ENCODE measurements at regions not wholly inside any gene's neighbourhood (a gene's known extent, or its start where the extent isn't known, plus 50 kb on each side); places are given as distances from the start of the nearest gene placed in this dataset.
"Not testable (repeated sequence)": the region's sequence is repeated elsewhere in the genome, so short reads cannot be mapped to it uniquely, and the experiment has no call there.

GRCh38 chr3:72033666-72034428 lies 248.9 kb upstream of the PROK2 start:
- Histone ChIP-seq H3K27me3 (ENCODE audit: control insufficient read depth, insufficient read depth, low read length) (no peaks in the 10 kb centered on the region), H3K9me3 (ENCODE audit: control insufficient read depth, low read depth, low read length) (no peaks in the 10 kb centered on the region), H3K4me1 (ENCODE audit: control insufficient read depth, low read depth, low read length) (peaks cover 14% of the 10 kb centered on the region), H3K9ac (ENCODE audit: low read length) (no peak overlapping the region), H3K4me3 (ENCODE audit: low read length) (no peak overlapping the region), H3K36me3 (ENCODE audit: control insufficient read depth, low read depth, low read length) (no peaks in the 10 kb centered on the region), H3K27ac (ENCODE audit: low read length) (no peak overlapping the region)

GRCh38 chr3:72032441-72033135 lies 247.6 kb upstream of the PROK2 start:
- Histone ChIP-seq H3K4me3 (ENCODE audit: low read length) (no peak overlapping the region), H3K36me3 (ENCODE audit: control insufficient read depth, low read depth, low read length) (no peaks in the 10 kb centered on the region), H3K9ac (ENCODE audit: low read length) (no peak overlapping the region), H3K4me1 (ENCODE audit: control insufficient read depth, low read depth, low read length) (peaks cover 21% of the 10 kb centered on the region), H3K27ac (ENCODE audit: low read length) (no peak overlapping the region), H3K27me3 (ENCODE audit: control insufficient read depth, insufficient read depth, low read length) (no peaks in the 10 kb centered on the region), H3K9me3 (ENCODE audit: control insufficient read depth, low read depth, low read length) (no peaks in the 10 kb centered on the region)

GRCh38 chr3:72031581-72031980 lies 246.6 kb upstream of the PROK2 start:
- Histone ChIP-seq H3K9ac (ENCODE audit: low read length) (no peak overlapping the region), H3K27ac (ENCODE audit: low read length) (no peak overlapping the region)

GRCh38 chr3:72030296-72030695 lies 245.3 kb upstream of the PROK2 start:
- not testable (repeated sequence) for H3K9me3 ChIP-seq (ENCODE audit: control insufficient read depth, low read depth, low read length); H3K27ac ChIP-seq (ENCODE audit: low read length); H3K27me3 ChIP-seq (ENCODE audit: control insufficient read depth, insufficient read depth, low read length)

More at GRCh38 chr3:72031581-72031980, 246.6 kb upstream of the PROK2 start:
- Histone ChIP-seq H3K4me1 (ENCODE audit: control insufficient read depth, low read depth, low read length) (peaks cover 21% of the 10 kb centered on the region), H3K27me3 (ENCODE audit: control insufficient read depth, insufficient read depth, low read length) (no peaks in the 10 kb centered on the region), H3K9me3 (ENCODE audit: control insufficient read depth, low read depth, low read length) (no peaks in the 10 kb centered on the region), H3K4me3 (ENCODE audit: low read length) (no peak overlapping the region), H3K36me3 (ENCODE audit: control insufficient read depth, low read depth, low read length) (no peaks in the 10 kb centered on the region)

GRCh38 chr3:72028726-72029125 lies 243.8 kb upstream of the PROK2 start:
- H3K4me3 ChIP-seq (ENCODE audit: low read length) = peak overlapping the region; percentile 3
- peak overlapping the region; percentile 45 for H3K9ac ChIP-seq (ENCODE audit: low read length)
- H3K27me3 ChIP-seq (ENCODE audit: control insufficient read depth, insufficient read depth, low read length); H3K9me3 ChIP-seq (ENCODE audit: control insufficient read depth, low read depth, low read length); H3K36me3 ChIP-seq (ENCODE audit: control insufficient read depth, low read depth, low read length); H3K27ac ChIP-seq (ENCODE audit: low read length): not testable (repeated sequence)
- H3K4me1 ChIP-seq (ENCODE audit: control insufficient read depth, low read depth, low read length) = peaks cover 21% of the 10 kb centered on the region

More at GRCh38 chr3:72030296-72030695, 245.3 kb upstream of the PROK2 start:
- peaks cover 21% of the 10 kb centered on the region for H3K4me1 ChIP-seq (ENCODE audit: control insufficient read depth, low read depth, low read length)
- not testable (repeated sequence) for H3K4me3 ChIP-seq (ENCODE audit: low read length); H3K9ac ChIP-seq (ENCODE audit: low read length); H3K36me3 ChIP-seq (ENCODE audit: control insufficient read depth, low read depth, low read length)

GRCh38 chr3:72028307-72028706 lies 243.4 kb upstream of the PROK2 start:
- H3K36me3 ChIP-seq (ENCODE audit: control insufficient read depth, low read depth, low read length); H3K27me3 ChIP-seq (ENCODE audit: control insufficient read depth, insufficient read depth, low read length); H3K27ac ChIP-seq (ENCODE audit: low read length); H3K4me3 ChIP-seq (ENCODE audit: low read length); H3K9me3 ChIP-seq (ENCODE audit: control insufficient read depth, low read depth, low read length): not testable (repeated sequence)
- Histone ChIP-seq H3K4me1 (ENCODE audit: control insufficient read depth, low read depth, low read length) (peaks cover 21% of the 10 kb centered on the region), H3K9ac (ENCODE audit: low read length) (peak overlapping the region; percentile 45)

- H3K9ac ChIP-seq (ENCODE audit: low read length); H3K4me3 ChIP-seq (ENCODE audit: low read length); H3K36me3 ChIP-seq (ENCODE audit: control insufficient read depth, low read depth, low read length); H3K27me3 ChIP-seq (ENCODE audit: control insufficient read depth, insufficient read depth, low read length); H3K9me3 ChIP-seq (ENCODE audit: control insufficient read depth, low read depth, low read length); H3K27ac ChIP-seq (ENCODE audit: low read length): not testable (repeated sequence)
- peaks cover 20% of the 10 kb centered on the region for H3K4me1 ChIP-seq (ENCODE audit: control insufficient read depth, low read depth, low read length)
These were observed 242.8 kb upstream of the PROK2 start for GRCh38 chr3:72027728-72028127.

GRCh38 chr3:72022027-72022426 lies 237.1 kb upstream of the PROK2 start:
- Histone ChIP-seq H3K4me1 (ENCODE audit: control insufficient read depth, low read depth, low read length) (peaks cover 21% of the 10 kb centered on the region), H3K27me3 (ENCODE audit: control insufficient read depth, insufficient read depth, low read length) (no peaks in the 10 kb centered on the region), H3K9ac (ENCODE audit: low read length) (no peak overlapping the region), H3K9me3 (ENCODE audit: control insufficient read depth, low read depth, low read length) (no peaks in the 10 kb centered on the region), H3K36me3 (ENCODE audit: control insufficient read depth, low read depth, low read length) (no peaks in the 10 kb centered on the region), H3K4me3 (ENCODE audit: low read length) (no peak overlapping the region), H3K27ac (ENCODE audit: low read length) (no peak overlapping the region)

GRCh38 chr3:72021531-72021930 lies 236.6 kb upstream of the PROK2 start:
- H3K4me1 ChIP-seq (ENCODE audit: control insufficient read depth, low read depth, low read length) = peaks cover 21% of the 10 kb centered on the region
- no peaks in the 10 kb centered on the region for H3K9me3 ChIP-seq (ENCODE audit: control insufficient read depth, low read depth, low read length)
- no peak overlapping the region for H3K4me3 ChIP-seq (ENCODE audit: low read length)
- H3K27ac ChIP-seq (ENCODE audit: low read length) = no peak overlapping the region
- H3K9ac ChIP-seq (ENCODE audit: low read length) = no peak overlapping the region
- no peaks in the 10 kb centered on the region for H3K36me3 ChIP-seq (ENCODE audit: control insufficient read depth, low read depth, low read length)
- H3K27me3 ChIP-seq (ENCODE audit: control insufficient read depth, insufficient read depth, low read length) = no peaks in the 10 kb centered on the region

GRCh38 chr3:72018343-72018984 lies 233.5 kb upstream of the PROK2 start:
- Histone ChIP-seq H3K9ac (ENCODE audit: low read length) (no peak overlapping the region), H3K4me3 (ENCODE audit: low read length) (no peak overlapping the region), H3K9me3 (ENCODE audit: control insufficient read depth, low read depth, low read length) (no peaks in the 10 kb centered on the region), H3K36me3 (ENCODE audit: control insufficient read depth, low read depth, low read length) (no peaks in the 10 kb centered on the region), H3K4me1 (ENCODE audit: control insufficient read depth, low read depth, low read length) (peaks cover 21% of the 10 kb centered on the region), H3K27me3 (ENCODE audit: control insufficient read depth, insufficient read depth, low read length) (no peaks in the 10 kb centered on the region), H3K27ac (ENCODE audit: low read length) (no peak overlapping the region)

- no peak overlapping the region for H3K27ac ChIP-seq (ENCODE audit: low read length)
- H3K27me3 ChIP-seq (ENCODE audit: control insufficient read depth, insufficient read depth, low read length) = no peaks in the 10 kb centered on the region
- no peaks in the 10 kb centered on the region for H3K36me3 ChIP-seq (ENCODE audit: control insufficient read depth, low read depth, low read length)
- H3K4me1 ChIP-seq (ENCODE audit: control insufficient read depth, low read depth, low read length) = peaks cover 20% of the 10 kb centered on the region
- no peaks in the 10 kb centered on the region for H3K9me3 ChIP-seq (ENCODE audit: control insufficient read depth, low read depth, low read length)
- H3K9ac ChIP-seq (ENCODE audit: low read length) = no peak overlapping the region
- H3K4me3 ChIP-seq (ENCODE audit: low read length) = no peak overlapping the region
These were observed 233.0 kb upstream of the PROK2 start for GRCh38 chr3:72017935-72018334.
